ENCODE measurements at regions not wholly inside any gene's neighbourhood (a gene's known extent, or its start where the extent isn't known, plus 50 kb on each side); places are given as distances from the start of the nearest gene placed in this dataset.

- Histone ChIP-seq H3F3A (ENCODE audit: low read depth) (no peaks in the 10 kb centered on the region), H3K9me3 (ENCODE audit: insufficient read depth, low read depth, low read length) (no peaks in the 10 kb centered on the region), H3K36me3 (ENCODE audit: insufficient read depth, low read length) (no peaks in the 10 kb centered on the region), H3K4me2 (ENCODE audit: low read depth, low read length, poor library complexity, severe bottlenecking) (no peak overlapping the region), H3K9me2 (replicated peaks; ENCODE audit: low read depth, low read length) (no peaks in the 10 kb centered on the region), H2AFZ (ENCODE audit: low read length) (no peak overlapping the region), H3K27me3 (ENCODE audit: insufficient read depth, low read length, poor library complexity, severe bottlenecking) (no peaks in the 10 kb centered on the region), H3K79me2 (ENCODE audit: insufficient read depth, low read length) (no peaks in the 10 kb centered on the region), H3K4me1 (ENCODE audit: insufficient read depth, low read length, poor library complexity, severe bottlenecking) (no peaks in the 10 kb centered on the region), H3K4me3 (ENCODE audit: low read length, poor library complexity, severe bottlenecking) (no peak overlapping the region), H3K9ac (ENCODE audit: low read depth, low read length, poor library complexity, severe bottlenecking) (no peak overlapping the region), H4K20me1 (ENCODE audit: insufficient read depth, low read length, poor library complexity, severe bottlenecking) (no peaks in the 10 kb centered on the region)
- TF ChIP-seq EZH2phosphoT487 (IDR thresholded peaks at IDR 0.05; ENCODE audit: borderline replicate concordance): no peak
- TF ChIP-seq, protein P1, sequence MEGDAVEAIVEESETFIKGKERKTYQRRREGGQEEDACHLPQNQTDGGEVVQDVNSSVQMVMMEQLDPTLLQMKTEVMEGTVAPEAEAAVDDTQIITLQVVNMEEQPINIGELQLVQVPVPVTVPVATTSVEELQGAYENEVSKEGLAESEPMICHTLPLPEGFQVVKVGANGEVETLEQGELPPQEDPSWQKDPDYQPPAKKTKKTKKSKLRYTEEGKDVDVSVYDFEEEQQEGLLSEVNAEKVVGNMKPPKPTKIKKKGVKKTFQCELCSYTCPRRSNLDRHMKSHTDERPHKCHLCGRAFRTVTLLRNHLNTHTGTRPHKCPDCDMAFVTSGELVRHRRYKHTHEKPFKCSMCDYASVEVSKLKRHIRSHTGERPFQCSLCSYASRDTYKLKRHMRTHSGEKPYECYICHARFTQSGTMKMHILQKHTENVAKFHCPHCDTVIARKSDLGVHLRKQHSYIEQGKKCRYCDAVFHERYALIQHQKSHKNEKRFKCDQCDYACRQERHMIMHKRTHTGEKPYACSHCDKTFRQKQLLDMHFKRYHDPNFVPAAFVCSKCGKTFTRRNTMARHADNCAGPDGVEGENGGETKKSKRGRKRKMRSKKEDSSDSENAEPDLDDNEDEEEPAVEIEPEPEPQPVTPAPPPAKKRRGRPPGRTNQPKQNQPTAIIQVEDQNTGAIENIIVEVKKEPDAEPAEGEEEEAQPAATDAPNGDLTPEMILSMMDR (conservative IDR thresholded peaks at IDR 0.05; ENCODE audit: low read length): no peak
Measured at GRCh38 chr7:118496138-118496644, 271.7 kb downstream of the ANKRD7 start.

DNA sequence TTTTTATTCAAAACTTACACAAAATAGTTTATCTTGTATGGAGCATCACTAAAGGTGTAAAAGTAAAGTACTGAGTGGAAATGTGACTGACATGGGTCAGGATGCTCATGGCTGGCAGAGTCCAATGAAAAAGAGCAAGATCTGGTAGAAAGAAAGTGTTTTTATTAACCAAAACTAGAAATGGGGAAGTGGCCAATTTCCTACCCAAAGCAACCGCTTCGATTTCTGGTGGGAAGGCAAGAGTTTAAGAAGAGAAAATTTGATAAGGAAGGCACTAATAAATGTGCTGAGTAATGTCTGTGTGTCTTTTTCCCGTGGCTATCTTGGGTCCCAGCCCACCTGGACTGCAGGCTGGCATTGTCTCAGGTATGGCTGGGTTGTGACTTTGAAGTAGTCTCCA lies 277.7 kb downstream of the ANKRD7 start:
- Histone ChIP-seq H3K27me3 (ENCODE audit: insufficient read depth, low read length, poor library complexity, severe bottlenecking) (no peaks in the 10 kb centered on the region), H4K20me1 (ENCODE audit: insufficient read depth, low read length, poor library complexity, severe bottlenecking) (no peaks in the 10 kb centered on the region), H3K79me2 (ENCODE audit: insufficient read depth, low read length) (no peaks in the 10 kb centered on the region), H3K9me3 (ENCODE audit: insufficient read depth, low read depth, low read length) (no peaks in the 10 kb centered on the region), H3K36me3 (ENCODE audit: insufficient read depth, low read length) (no peaks in the 10 kb centered on the region), H3K9ac (ENCODE audit: low read depth, low read length, poor library complexity, severe bottlenecking) (no peak overlapping the region), H3K9me2 (replicated peaks; ENCODE audit: low read depth, low read length) (no peaks in the 10 kb centered on the region), H3F3A (ENCODE audit: low read depth) (no peaks in the 10 kb centered on the region), H3K4me1 (ENCODE audit: insufficient read depth, low read length, poor library complexity, severe bottlenecking) (no peaks in the 10 kb centered on the region), H3K4me3 (ENCODE audit: low read length, poor library complexity, severe bottlenecking) (no peak overlapping the region), H2AFZ (ENCODE audit: low read length) (no peak overlapping the region), H3K4me2 (ENCODE audit: low read depth, low read length, poor library complexity, severe bottlenecking) (no peak overlapping the region)
- TF ChIP-seq, protein P1 (conservative IDR thresholded peaks at IDR 0.05; ENCODE audit: low read length): no peak
- no peak for TF ChIP-seq EZH2phosphoT487 (IDR thresholded peaks at IDR 0.05; ENCODE audit: borderline replicate concordance)

DNA sequence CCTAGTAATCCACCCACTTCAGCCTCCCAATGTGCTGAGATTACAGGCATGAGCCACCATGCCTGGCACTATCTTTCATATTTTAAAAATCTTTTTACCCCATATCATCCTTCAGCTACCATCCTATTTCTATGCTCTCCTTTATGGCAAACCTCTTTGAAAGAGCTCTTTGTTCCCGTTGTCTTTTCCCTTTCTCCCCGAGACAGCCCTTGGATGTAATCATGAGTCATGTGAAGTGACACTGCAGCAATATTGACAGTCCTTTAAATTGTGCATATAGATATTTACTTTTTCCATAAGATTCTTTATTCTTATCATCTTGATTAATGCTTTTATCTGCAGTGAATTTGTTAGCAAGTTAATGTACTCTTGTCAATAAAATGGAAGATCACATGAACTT lies 286.6 kb downstream of the ANKRD7 start:
- H3K4me3 ChIP-seq (ENCODE audit: low read length, poor library complexity, severe bottlenecking): no peak overlapping the region
- no peaks in the 10 kb centered on the region for H4K20me1 ChIP-seq (ENCODE audit: insufficient read depth, low read length, poor library complexity, severe bottlenecking)
- no peak overlapping the region for H3K4me2 ChIP-seq (ENCODE audit: low read depth, low read length, poor library complexity, severe bottlenecking)

More for the DNA sequence above, 286.6 kb downstream of the ANKRD7 start:
- TF ChIP-seq, protein P1 (conservative IDR thresholded peaks at IDR 0.05; ENCODE audit: low read length): no peak
- no peaks in the 10 kb centered on the region for H3K27me3 ChIP-seq (ENCODE audit: insufficient read depth, low read length, poor library complexity, severe bottlenecking)
- no peaks in the 10 kb centered on the region for H3K36me3 ChIP-seq (ENCODE audit: insufficient read depth, low read length)
- no peaks in the 10 kb centered on the region for H3K9me2 ChIP-seq (replicated peaks; ENCODE audit: low read depth, low read length)
- H3F3A ChIP-seq (ENCODE audit: low read depth): no peaks in the 10 kb centered on the region
- no peaks in the 10 kb centered on the region for H3K4me1 ChIP-seq (ENCODE audit: insufficient read depth, low read length, poor library complexity, severe bottlenecking)
- H2AFZ ChIP-seq (ENCODE audit: low read length): no peak overlapping the region
- H3K79me2 ChIP-seq (ENCODE audit: insufficient read depth, low read length): no peaks in the 10 kb centered on the region
- no peaks in the 10 kb centered on the region for H3K9me3 ChIP-seq (ENCODE audit: insufficient read depth, low read depth, low read length)
- H3K9ac ChIP-seq (ENCODE audit: low read depth, low read length, poor library complexity, severe bottlenecking): no peak overlapping the region

Data from Loucy (cell line).